ENCODE measurements at regions not wholly inside any gene's neighbourhood (a gene's known extent, or its start where the extent isn't known, plus 50 kb on each side); places are given as distances from the start of the nearest gene placed in this dataset.

DNA sequence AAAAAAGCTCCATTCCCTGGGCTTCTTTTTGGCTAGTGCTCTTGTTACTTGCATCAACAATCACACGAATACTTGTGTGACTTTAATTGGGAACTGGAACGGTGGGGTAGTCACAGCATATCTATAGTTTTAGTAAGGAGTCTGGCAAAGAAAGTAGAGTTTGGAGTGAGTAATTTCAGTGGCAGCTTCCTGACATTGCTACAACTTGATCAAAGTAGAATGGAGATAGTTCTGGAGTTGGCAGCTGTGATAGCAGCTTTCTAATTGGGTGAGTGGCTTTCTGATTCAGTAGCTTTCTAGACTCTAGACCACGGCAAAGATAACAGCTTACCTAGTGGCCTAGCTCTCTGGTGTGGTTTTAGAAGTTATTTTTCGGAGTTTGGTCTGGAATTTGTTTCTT lies 475.0 kb downstream of the TUSC7 start:
- DNase-seq (ENCODE audit: low read depth in 3 of 3), result no peak

DNA sequence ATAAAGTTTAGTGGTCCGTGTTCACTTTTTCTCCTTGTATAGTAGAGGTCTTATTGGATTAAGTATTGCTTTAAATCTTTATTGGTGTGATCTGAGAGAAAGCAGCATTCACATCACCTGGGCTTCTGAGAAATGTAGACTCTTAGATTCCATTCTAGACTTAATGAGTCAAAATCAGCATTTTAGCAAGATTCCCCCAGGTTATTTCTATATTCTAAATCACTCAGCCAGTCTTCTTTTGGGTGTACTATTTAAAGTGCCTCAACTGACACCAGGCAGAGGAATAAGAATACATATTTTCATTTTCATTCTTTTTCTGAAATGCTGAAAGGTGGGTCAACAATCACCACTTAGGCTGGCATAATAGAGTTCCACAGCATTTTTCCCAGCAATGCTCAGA lies 481.7 kb downstream of the TUSC7 start:
- no peak for DNase-seq (ENCODE audit: low read depth in 3 of 3)

DNA sequence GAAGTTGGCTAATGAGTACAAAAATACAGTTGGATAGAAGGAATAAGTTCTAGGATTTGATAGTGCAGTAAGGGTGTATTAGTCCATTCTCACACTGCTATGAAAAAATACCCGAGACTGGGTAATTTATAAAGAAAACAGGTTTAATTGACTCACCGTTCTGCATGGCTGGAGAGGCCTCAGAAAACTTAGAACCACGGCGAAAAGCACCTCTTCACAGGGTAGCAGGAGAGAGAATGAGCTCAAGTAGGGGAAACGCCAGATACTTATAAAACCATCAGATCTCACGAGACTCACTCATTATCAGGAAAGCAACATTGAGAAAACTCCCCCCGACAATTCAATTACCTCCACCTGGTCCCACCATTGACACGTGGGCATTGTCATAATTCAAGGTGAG lies 483.3 kb downstream of the TUSC7 start:
- no peak for DNase-seq (ENCODE audit: low read depth in 3 of 3)

DNA sequence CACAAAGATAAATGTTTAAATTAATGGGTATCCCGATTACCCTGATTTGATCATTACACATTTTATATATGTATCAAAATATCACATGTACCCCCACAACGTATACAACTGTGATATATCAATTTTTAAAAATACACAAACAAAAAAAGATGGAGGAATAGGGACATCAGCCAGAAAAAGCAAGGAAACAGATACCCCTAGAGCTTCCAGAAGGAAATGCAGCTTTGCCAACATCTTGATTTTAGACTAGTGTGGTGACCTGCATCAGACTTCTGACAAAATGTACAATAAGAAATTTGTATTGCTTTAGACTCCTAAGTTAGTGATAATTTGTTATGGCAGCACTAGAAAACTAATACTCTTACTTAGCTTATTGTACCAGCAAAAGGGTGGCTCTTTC lies 483.8 kb downstream of the TUSC7 start:
- no peak for DNase-seq (ENCODE audit: low read depth in 3 of 3)

DNA sequence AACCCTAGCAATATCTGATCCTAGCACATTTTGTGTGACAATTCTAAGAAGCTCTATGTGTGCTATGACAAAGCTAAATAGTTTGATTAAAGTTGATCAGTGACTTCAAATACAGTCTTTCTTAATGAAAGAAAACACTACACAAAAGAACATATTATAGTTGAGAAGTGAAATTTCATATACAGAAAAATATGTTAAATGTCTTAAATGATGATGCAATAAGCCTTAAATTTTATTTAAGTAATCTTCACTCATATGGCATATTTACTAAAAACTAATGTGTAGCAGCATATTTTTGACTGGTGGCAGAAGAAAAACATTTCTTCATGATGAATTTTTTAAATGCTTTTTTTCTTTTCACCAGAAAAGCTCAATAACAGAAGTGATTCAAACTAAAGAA lies 485.5 kb downstream of the TUSC7 start:
- DNase-seq (ENCODE audit: low read depth in 3 of 3), result no peak

DNA sequence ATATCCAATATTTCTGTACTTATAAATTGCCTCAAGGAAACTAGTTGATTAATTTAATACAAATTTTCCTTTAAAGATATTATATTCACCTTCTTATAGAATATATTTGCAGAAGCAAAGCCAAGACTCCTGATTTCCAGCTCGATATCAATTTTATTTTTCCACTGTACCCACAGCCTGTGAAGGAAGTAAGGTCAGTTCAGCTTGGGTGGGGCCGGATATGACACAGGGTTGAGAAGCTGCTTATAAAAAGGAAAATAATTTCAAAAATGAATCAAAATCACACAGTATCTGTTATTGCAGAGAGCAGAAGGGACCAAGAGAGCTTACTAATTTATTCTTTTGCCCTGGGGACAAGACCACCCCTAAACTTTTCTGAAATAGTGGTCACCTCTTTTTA lies 491.4 kb downstream of the TUSC7 start:
- DNase-seq (ENCODE audit: low read depth in 3 of 3), result no peak

DNA sequence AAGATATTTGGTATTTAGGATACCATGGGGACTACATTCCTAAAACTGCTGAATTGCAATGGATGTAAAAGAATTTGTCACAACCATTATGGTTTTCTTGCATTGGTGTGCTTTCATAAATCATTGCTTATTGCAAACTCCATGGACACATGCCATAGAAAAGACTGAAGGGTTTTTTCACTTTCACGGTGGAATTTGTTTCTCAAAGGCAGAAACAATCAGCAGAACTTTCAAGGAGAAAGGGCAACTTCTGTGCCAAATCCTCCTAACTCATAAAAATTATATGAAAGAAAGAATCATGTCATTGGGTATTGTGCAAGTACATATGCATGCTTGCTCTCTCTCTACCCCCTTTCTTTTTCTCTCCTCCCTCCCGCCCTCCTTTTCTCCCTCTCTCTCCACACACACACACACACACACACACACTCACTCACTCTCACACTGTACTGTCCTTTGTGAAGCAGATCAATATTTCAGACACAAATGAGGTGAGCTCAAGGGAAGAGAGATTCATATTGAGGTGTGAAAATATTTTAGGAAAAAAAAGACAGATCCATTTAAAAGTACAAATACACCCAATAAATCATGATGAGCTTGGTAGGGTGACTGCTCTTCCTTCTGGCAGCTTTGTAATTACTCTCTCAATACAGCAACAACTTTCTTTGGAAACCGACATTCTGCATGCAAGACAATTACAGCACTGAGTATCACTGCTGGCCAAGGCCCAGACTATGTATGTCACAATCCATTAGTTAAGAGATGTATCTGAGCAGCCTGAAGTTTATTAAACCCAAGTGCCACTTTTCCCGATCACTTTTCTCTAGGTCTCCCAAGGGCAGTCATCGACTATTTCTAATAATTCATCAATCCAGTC lies 492.6 kb downstream of the TUSC7 start:
- DNase-seq (ENCODE audit: low read depth in 3 of 3), result no peak

DNA sequence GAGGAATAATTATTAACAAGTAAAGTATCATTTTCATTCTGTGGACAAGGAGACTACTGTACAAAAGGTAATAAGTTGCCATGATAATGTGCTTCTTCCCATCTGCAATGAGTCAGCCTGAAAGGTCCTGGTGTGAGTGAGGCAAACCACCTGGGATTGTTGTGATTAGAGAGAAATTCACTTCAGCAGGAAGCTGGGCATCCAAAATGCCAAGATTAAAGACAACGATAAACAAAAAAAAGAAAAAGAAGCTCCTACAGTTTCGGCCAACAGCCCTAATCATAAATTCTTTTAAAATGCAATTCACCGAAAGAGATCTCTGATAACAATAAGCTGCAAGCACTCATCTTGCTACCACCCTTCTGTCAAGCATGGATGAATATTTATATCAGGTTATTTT lies 507.8 kb downstream of the TUSC7 start:
- no peak for DNase-seq (ENCODE audit: low read depth in 3 of 3)

DNA sequence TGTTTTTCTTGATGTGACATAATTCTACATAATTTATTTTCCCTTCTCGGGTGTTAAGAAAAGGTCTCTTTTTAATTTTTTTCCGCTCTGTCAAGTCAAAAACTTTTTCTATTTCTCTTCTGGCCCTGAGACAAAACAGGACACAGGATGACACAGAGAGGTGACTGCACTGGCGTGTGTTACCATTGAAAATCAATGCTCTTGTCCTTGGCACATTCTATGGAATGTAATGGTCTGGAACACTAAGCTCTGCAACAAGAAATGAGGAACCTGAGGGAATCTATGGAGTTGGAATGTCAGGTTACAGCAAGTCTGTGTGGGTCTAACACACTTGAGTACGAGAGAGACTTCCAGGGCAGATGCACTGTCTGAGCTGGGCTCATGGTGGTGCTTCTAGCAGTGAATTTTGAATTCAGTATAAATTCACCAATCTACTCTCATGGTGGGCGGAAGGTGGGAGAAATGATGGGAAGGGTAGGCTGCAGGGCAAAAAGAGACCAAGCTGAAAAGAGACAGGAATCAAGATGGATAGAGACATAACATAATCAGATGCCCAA lies 508.3 kb downstream of the TUSC7 start:
- DNase-seq (ENCODE audit: low read depth in 3 of 3), result no peak

DNA sequence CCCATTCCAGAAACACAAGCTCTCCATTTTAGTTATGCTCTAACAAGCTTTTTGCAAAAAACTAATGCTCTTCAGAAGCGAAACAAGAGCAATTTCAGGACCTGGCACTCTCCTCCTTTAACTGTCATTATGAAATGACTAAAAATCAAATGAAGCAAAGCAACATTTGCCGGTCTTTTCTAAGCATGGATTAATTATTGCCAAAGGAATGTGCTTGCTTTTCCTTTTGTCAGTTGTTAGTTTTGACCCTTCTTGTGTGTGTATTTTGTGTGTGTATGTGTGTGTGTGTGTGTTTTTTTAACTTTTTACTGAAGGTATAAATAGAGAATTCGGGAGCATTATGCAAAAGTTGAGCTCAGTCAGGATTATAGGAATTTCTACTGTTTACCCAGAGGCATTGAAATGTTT lies 509.1 kb downstream of the TUSC7 start:
- no peak for DNase-seq (ENCODE audit: low read depth in 3 of 3)

DNA sequence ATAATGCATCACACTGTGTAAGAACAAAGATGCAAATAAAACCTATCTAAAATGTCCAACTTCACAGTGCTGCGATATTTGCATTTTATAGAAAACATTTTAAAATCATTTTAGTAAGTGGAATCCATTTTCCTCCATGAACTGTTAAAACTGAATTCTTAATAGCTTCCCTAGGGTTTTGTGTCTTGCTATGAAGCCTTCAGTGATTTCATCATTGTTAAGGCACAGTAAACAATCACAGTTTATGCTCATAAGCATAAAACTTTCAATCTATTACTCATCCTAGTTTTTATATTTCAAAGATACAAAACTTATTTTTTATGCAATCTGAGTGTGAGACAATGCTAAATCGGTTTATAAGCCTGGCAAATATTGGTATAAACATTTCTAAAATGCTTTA lies 509.7 kb downstream of the TUSC7 start:
- DNase-seq (ENCODE audit: low read depth in 3 of 3), result no peak

DNA sequence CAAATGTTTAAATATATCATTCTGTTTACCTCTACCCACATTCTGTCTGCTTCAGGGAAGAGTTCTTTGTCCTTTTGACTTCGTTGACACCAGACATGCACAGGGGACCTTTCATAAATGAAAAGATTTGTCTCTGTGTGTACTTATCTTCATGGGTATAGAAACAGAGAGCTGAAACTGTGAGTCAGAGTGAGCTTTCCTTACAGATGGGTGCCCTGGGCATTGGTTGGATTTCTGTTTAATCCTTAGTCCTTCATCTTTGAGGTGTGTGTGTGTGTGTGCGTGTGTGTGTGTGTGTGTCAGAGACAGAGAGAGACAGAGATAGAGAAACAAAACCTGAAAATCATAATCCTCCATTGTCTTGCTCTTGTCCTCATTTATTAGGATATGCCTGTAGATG lies 517.4 kb downstream of the TUSC7 start:
- DNase-seq (ENCODE audit: low read depth in 3 of 3), result no peak

DNA sequence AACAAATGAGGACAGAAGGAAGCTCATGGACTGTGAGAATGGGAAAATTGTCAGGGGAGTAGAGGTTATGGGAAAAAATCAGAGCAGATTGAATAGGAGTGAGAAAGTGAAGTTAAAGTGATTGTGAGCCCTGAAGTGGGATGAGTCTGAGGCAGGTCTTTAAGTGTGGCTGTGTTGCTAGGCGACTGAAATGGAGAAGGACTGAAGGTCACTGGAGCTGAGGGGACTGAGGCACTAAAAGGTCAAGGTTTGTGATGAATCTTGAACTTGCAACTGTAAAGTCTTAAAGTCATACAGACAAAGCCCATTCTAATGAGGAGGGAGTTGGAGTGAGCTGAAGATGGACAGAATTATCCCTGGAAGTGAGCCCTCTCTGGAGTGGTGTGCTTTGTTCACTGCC lies 518.9 kb downstream of the TUSC7 start:
- DNase-seq (ENCODE audit: low read depth in 3 of 3), result no peak

DNA sequence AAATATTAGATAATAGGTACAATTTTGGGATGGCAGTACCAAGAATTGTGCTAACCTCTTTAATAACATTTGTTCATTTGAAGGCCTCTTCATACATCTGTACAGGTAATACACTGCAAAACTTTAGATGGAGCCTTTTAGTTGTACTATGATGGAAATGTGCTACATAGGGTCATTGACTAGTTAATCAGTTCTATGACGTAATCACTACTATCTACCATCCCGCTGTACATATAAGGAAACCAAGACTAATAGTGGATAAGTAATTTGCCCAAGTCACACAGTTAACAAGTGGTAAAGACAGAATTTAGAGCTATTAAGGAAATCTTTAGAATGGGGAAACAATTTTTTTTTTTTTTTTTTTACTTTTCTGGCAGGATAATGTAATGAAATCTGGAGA lies 521.3 kb downstream of the TUSC7 start:
- no peak for DNase-seq (ENCODE audit: low read depth in 3 of 3)

DNA sequence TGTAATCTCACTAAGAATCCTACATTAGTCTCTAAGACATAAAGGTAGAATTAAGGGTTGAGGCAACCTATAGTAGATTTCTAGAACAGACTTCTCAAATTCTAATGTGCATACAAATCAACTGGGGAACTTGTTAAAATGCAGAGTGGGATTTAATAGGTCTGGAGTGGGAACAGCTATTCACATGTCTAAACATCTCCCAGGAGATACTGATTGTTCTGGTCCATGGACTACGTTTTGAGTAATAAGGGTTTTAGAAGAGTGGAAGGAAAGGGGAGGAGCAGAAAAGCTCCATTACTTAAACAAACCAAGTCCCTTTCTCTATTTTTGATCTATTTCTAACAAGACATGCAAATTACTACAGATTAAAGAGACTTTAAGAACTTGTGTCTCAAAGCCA lies 524.8 kb downstream of the TUSC7 start:
- no peak for DNase-seq (ENCODE audit: low read depth in 3 of 3)

DNA sequence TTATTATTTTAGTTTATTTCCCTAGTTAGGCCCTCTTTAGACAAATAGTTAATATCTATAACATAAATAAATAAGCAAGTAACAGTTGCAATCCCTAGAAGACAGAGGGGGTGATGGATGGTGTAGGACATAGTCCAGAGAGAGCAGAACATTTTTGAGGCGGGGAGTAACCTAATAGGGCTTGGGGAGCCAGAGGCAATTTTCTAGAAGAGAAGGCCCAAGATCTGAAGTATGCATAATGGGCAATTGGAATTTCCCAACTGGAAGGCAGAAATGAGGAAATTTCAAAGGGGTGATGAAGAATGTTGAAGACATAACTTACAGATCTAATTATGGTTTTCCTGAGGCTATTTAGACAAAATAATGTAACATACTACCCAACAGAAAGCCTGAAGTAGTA lies 525.7 kb downstream of the TUSC7 start:
- DNase-seq (ENCODE audit: low read depth in 3 of 3), result no peak

DNA sequence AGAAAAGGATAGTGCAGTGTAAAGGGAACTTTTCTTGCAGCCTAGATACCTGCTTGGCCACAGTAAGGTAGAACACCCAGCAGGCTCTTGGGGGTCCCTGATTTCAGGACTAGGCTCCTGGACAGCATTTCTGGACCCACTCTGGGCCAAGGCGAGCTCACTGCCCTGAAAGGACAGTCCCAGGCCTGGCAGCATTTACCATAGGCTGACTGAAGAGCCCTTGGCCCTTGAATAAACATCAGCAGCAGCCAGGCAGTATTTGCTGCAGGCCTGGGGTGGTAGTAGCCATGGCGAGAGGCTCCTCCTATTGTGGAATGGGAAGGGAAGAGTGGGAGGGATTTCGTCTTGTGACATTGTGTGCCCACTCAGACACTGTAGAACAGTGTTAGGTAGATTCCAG lies 529.2 kb downstream of the TUSC7 start:
- no peak for DNase-seq (ENCODE audit: low read depth in 3 of 3)

DNA sequence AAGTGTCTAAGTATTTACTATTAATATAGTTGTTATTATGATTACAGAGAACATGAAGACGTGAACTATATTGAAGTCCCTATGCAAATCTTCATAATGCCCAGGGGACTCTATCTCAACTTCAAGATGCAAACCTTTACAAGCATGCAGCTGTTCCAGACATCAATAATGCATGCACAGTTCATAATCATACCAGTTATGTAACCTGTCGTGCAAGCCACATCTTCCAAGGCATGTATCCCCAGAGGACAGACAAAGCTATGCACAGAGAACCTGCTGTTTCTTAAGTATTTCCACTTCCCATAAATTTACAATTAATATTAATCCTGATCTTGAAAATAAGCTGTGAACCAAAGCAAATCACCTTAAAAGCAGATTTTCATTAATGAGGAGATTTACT lies 534.1 kb downstream of the TUSC7 start:
- DNase-seq (ENCODE audit: low read depth in 3 of 3), result no peak

DNA sequence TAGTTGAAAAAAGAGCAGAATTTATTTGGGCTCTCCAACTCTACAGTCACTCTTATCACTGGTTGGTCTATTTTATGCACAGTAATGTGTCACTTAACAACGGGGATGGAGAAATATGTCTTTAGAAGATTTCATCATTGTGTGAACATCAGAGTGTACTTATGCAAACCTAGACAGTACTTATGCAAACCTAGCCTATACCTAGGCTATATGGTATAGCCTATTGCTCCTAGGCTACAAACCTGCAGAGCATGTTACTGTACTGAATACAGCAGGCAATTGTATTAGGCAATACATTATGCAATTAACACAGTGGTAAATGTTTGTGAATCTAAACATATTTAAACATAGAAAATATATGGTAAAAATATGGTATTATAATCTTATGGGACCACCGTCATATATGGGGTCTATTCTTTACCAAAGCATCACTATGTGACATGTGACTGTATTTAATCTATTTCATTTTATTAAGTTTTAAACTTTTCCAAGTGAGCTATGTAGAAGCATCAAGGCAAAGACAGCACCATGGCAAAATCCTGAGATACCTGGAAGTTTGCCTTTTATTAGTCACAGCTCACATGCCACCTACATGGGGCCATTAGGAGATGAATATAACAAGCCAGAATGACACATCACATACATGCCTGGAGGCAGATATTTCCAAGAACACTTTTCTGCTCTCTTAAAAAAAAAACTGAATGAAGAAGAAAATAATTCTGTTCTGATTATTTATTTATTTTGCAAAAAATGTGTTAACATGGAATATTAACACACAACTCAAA lies 537.4 kb downstream of the TUSC7 start:
- no peak for DNase-seq (ENCODE audit: low read depth in 3 of 3)

DNA sequence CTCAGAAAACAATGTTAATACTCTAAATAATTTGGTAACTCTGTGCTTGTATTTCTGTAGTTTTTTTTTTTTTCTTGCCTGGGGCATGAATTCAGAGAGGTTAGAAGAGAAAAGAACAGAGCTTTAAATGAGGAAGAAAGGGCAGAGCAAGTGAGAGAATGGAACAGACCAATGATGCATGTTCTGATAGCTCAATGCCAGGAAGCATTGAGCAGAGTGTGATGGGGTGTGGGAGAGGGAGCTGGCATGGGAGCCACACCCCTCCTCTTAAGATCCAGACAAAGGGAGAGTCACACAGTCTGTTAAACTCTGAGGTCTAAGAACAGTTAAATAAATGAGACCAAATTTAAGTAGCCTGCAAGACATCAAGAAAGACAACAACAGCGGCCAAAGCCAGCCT lies 538.6 kb downstream of the TUSC7 start:
- no peak for DNase-seq (ENCODE audit: low read depth in 3 of 3)

DNA sequence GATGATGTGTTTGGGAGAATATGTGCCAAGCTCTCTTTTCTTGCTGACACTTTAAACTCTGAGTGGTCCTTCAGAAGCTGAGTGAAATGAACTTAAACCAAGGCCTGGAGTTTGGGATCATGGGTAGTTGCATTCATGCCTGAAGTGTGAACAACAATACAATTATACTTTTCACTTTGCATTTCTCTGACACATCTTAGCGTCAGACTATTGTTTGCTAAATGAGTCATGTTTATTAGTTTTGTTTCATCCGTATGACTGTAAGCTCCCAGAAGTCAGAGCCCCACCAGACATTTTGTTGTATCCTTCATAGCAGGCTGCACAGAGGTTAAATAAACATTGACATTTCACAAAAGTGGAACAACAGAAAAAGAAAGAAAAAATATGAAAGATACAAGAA lies 542.6 kb downstream of the TUSC7 start:
- no peak for DNase-seq (ENCODE audit: low read depth in 3 of 3)

DNA sequence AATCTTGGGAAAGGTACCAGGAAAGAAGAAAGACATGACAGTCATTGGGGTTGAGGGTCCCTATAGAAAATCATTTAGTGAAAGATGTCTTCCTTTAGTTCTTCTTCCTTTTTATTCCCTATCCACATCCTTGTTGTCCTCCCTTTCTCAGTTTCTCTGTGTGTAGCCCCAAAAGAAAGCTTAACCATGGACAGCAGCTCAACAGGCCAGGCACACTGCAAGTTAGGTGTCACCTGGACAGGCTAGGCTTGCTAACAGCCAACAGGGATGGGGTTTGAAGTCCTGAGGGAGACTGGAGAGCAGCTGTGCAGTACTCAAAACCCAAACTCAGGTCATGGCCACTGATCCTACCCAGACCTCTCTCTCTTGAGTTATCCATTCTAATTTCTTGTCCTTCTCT lies 543.1 kb downstream of the TUSC7 start:
- no peak for DNase-seq (ENCODE audit: low read depth in 3 of 3)

DNA sequence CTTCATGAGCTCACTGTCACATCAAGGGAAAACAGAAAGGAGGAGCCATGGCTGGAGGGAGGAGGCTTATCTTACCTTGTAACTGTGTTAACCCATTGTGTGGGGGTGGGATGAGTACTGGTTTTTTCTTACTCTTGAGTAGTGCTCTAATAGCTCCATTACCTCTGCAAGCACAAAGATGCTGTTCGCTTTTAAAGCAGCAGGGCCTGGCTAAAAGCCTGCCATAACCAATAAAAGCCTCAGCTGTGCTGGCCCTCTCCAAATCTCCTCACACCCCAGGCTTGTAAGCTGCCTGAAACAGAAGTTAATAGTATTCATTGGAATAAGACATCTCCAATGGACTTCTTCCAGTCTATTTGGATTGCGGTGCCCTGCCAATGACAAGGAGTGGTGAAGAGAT lies 544.1 kb downstream of the TUSC7 start:
- DNase-seq (ENCODE audit: low read depth in 3 of 3), result no peak
